IPS-NIHi11 (cell line): ENCODE measurements at regions not wholly inside any gene's neighbourhood (a gene's known extent, or its start where the extent isn't known, plus 50 kb on each side); places are given as distances from the start of the nearest gene placed in this dataset.
"Not testable (repeated sequence)": the region's sequence is repeated elsewhere in the genome, so short reads cannot be mapped to it uniquely, and the experiment has no call there.

ENCODE experiments used
- DNase-seq: peaks from one replicate; pipeline ENCODE4 v3.0.0; 2012; ENCODE audit warnings: mixed read lengths, low spot score

DNA sequence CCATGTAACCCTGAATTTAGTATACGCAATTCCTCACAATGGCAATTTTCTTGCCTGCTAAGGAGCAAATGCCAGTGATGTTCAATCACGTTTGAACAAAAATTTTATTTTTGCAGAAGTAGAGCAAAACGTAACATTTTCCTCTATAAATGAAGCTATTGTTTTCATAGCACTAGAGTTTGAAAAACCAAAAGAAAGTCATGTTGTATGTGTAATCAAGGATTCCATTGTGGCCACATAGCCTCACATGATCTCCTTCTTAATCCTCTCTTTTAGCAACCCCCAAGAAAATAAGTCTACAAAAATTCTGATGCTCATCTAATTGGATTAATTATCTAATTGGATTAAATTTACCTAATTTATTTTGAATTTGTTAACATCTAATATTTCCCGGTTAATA lies 1217.4 kb upstream of the FLRT2 start:
- no peak for DNase-seq

DNA sequence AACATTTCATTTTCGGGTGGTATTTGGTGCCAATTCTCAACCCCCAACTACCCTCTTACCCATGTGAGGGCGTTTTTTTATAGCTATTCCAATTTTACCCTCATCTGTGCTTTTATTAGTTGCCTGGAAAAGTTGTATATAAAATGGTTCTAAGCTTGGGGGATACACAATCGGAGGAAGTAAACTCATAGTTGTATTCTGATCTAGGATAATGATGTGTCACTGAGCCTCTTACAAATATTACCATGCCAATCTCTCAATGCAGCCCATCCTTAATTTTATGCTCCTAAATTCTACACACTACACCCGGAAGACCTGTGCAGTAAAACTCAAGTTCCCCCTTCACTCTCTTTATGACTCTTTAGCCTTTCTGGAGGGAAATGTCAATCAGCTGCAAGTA lies 1206.5 kb upstream of the FLRT2 start:
- no peak for DNase-seq

DNA sequence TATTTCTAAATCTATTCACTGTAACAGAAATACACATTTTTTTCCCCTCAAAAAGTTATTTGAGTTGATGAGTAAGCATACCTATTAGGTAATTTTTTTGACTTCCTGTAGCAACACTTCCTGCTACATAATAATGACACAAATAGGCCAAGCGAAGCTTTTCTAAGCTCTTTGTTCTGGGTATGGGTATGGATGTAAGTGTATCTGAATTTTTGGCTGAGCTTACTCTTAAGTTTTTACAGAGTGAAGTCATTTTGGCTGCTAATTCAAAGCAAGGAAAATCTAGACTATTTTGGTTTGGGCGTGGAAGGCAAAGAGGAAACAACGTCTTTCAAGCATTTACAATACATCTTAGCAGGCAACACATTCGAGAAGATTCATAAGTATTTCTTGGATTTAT lies 1206.0 kb upstream of the FLRT2 start:
- DNase-seq = no peak

DNA sequence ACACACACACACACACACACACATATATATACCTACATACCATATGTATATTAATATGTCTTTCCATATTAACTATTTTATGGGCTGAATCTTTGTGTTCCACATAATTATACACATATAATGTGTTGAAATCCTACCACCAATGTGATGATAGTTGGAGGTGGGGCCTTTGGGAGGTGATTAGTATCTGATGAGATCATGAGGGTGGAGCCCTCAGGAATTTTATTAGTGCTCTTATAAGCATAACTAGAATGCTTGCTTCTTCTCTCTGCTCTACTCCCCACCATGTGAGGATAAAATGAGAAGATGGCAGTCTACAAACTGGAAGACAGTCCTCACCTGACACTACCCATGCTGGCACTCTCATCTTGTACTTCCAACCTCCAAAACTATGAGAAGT lies 1193.5 kb upstream of the FLRT2 start:
- no peak for DNase-seq

DNA sequence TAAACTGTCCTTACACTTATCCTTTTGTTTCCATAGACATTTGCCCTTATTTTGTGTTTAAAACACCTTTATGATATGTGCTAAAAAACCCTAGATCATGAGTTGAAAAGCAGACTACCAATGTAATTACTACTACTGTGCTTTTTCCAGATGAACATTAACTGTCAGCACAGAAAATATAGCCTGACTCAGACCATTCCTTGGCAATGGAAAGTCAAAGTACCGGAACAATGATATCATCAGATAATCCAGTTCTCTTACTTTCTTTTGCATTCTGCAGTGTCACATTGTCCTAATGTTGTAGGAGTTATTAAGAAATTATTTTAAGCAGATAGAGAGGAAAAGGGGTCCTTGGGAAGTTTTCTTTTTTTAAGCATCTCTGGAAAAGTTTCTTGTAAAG lies 1189.0 kb upstream of the FLRT2 start:
- DNase-seq = no peak

DNA sequence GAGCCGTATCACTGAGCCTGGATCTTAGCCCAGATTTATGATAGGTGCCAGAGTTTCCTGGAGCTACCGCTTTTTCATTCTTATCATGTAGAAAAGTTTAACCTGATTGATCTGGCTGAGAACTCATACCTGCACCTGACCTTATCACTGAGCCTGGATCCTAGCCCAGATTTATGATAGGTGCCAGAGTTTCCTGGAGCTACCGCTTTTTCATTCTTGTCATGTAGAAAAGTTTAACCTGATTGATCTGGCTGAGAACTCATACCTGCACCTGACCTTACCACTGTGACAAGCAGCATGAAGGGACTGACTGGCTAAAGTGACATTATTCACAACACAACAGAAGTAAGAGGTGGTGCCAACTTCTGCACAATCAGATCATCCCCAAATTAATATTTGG lies 1188.1 kb upstream of the FLRT2 start:
- not testable (repeated sequence) for DNase-seq

DNA sequence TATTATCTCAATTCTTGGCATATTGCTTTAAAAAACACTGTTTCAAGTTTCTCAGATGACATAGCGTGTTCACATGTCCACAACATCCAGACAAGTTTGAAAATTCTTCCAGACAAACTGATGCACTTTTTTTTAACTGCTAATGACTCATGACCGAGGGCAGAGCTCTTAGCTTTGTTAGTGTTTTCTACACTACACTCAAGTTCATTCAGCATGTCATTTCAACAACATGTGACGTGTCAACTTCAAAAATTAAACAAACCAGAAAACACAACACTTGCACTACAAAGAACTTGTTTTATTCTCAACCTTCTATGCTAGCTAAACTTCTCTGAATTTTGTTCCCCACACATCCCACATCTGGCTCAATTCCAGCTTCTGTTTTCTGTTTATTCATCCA lies 1186.3 kb upstream of the FLRT2 start:
- no peak for DNase-seq

DNA sequence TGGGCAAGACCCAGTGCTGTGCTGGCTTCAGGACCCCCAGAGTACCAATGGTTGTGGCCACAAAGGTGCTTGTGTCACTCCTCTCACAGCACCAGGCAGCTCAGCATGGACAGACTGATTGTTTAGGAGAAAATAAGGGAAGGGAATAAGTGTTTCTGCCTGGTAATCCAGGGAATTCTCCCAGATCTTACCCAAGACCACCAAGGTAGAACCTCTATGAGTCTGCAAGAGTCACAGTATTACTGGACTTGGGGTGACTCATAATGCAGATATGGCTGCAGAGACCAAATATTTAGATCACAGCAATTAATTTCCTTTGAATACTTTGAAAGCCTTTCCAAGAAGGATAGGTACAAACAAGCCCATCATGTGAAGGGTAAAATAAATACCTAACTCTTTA lies 1178.3 kb upstream of the FLRT2 start:
- no peak for DNase-seq

DNA sequence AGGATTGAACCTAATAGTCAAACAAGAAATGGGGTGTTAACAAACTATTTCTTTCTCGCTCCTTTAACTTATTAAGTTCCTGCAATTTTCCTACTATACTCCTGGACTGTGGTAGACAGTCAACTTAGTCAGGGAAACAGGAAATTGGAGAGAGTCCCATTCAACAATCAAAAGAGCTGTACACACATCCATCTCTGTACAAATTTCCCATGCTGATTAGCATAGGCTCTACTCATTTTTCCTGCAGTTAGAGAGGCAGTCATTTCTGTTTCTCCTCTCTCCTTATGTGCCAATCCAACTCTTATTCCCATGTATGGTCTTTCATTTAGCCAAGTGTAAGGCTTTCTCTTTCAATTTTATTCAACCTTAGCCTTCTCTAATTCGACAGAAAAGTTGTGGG lies 1168.5 kb upstream of the FLRT2 start:
- DNase-seq = no peak

DNA sequence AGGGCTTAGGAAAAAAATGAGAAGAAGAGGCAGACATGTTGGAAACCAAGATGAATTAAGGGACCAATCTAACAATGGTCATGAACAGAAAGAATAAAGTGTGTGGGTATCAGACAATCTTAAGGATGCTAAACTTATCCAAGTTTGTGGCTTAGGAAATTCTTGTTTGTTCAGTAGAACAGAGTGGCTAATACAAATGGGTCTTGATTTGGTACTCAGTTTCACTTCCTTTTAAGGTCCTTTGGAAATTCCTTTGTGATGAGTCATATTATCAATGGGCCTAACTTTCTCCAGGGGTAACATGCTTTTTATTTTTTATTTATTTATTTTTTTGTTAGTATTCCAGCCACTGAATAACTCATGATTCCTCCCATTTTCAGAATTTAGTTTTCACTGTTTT lies 1154.7 kb upstream of the FLRT2 start:
- no peak for DNase-seq

DNA sequence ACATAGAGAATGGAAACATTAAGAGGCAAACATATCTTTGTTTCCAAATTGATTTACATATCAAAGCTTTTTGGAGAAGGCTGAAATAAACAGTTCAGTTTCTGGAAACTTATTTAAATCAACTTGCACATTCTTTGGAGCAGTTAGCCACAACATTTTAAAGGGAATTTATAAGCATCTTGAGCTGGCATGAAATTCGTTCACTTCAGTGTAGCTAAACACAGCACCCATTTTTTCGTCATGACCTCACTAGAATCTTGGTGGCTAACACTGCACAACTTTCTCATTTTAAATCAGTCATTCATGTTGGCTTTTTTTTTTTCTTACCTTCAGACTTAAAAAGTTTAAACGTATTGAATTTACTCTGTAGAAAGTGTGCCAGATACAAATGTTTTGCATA lies 1139.9 kb upstream of the FLRT2 start:
- DNase-seq = no peak

DNA sequence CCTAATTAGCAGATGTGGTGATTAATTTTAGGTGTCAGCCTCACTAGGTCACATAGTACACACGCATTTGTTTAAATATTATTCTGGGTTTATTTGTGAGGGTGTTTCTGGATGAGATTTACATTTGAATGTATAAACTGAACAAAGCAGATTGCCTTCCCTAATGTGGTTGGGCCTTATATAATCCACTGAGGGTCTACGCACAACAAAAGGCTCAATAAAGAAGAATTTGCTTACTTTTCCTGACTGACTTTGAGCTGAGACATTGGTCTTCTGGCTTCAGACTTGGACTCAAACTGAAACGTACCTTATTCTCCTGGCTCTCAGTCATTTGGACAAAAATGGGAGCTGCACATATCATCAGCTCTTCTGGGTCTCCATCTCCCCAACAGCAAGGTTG lies 1132.3 kb upstream of the FLRT2 start:
- DNase-seq = no peak

DNA sequence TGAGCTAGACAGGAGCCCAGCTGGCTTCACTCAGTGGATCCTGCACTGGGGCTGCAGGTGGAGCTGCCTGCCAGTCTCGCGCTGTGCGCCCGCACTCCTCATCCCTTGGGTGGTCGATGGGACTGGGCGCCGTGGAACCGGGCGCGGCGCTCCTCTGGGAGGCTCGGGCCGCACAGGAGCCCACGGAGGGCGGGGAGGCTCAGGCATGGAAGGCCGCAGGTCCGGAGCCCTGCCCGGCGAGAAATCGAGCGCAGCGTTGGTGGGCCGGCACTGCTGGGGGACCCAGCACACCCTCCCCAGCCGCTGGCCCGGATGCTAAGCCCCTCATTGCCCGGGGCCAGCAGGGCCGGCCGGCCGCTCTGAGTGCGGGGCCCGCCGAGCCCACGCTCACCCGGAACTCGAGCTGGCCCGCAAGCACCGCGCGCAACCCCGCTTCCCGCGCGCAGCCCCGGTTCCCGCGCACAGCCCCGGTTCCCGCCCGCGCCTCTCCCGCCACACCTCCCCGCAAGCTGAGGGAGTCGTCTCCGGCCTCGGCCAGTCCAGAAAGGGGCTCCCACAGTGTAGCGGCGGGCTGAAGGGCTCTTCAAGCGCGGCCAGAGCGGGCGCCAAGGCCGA lies 1130.5 kb upstream of the FLRT2 start:
- no peak for DNase-seq

DNA sequence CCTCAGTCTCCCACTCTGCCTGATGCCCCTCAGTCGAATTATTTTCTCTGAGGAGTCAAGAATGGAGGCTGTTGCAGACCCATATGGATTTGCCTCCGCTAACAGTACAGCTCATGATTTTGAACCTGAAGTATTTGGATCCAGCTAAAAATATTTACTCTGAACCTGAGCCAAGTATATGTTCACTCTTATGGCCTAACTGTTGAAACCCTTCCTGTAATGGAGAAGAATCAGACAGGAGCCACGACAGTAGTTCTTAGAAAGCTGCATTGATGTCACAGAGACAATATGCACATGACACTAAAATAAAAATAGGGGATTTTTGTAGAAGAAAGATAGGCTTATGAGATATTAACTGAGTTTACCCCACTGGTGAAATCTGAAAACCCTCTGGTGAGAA lies 1128.3 kb upstream of the FLRT2 start:
- no peak for DNase-seq

DNA sequence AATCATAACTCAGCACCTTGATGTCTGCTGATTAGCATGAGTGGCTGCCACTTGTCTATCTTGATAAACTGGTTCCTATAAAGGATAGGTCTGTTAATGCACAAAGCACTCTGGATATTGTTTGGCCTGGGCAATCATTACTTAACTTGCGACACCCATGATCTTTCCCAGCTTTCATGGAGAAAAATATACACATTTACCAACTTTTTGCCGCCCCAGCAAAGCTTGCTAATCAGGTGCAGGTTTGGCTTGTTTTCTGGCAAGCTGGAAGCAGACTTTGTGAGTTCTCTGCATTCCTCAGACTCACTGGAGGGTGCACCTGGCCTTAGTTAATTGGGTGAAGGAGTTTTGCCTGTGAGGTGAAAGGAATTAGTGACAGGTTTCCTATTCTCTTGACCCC lies 1126.4 kb upstream of the FLRT2 start:
- DNase-seq = peak; percentile 53

DNA sequence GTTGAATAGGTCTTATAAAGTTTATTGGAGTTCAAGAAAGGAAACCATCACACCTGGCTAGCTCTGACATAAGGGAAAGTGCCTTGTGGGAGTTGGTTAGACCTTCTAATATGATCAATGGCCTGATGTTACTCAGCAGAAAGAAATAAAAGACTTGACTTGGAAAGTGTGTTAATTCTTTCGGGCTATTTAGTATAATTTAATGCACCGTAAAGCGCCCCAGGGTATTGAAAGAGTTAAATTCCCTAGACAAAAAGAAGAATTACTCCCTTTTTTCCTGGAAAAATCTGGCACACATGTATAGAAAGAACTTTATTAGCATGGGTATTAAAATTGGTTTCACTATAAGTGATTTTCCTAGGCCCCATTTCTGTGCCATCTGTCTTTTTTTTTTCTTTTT lies 1125.7 kb upstream of the FLRT2 start:
- no peak for DNase-seq

DNA sequence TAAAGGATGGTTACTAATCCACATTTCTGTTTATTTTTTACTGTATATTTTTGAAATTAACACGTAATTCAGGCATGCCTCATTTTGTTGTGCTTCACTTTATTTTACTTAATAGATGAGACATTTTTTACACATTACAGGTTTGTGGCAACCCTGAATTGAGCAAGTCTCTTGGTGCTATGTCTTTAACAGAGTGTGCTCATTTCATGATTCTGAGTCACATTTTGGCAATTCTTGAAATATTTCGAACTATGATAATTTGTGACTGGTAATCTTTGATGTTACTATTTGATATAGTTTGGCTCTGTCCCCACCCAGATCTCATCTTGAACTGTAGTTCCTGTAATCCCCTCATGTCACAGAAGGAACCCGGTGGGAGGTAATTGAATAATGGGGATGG lies 1120.5 kb upstream of the FLRT2 start:
- DNase-seq = no peak

DNA sequence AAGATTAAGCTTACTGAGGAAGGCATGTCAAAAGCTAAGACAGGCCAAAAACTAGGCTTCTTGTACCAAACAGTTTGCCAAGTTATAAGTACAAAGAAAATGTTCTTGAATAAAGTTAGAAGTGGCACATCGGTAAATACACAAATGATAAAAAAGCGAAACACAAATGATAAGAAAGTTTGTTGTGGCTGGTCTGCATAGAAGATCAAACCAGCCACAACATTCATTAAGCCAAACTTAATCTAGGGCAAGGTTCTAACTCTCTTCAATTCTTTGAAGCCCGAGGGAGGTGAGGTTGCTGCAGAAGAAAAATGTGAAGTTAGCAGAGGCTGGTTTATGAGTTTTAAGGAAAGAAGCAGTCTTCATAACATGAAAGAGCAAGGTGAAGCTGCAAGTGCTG lies 1119.6 kb upstream of the FLRT2 start:
- no peak for DNase-seq

DNA sequence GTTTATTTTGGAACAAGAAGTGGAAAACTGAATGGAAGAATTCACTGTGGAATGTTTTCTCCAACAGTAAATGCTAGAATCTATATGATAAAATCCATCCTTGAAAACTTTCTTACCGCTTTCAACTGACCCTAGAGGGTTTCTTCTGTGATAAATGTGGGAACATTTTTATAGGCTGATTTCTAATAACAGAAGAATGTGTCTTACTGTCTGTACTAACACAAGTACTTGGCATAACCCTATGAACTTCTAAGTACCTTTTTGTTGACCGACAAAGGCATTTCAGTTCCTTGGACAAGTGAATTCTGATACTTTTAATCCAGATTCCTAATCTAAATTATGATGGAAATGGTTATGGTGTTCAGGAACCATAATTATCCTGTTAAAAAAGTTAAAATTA lies 1109.7 kb upstream of the FLRT2 start:
- no peak for DNase-seq

DNA sequence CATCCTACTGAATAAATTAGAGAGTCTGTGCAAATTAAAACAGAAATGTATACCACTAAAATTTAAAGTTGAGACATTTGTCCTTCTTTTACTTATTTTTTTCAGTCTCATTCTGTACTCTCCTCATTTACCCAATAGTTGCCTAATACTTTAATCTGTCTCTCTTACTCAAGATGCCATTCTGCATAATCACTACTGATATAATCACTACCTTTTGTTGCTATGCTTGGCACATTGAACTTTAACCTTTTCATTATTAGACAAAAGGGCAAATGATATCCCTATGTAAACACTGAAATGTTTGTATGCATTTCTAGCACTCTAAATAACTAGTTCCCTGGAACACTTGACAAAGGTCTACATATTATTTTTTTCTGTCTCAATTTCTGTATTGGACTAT lies 1108.3 kb upstream of the FLRT2 start:
- DNase-seq = no peak

DNA sequence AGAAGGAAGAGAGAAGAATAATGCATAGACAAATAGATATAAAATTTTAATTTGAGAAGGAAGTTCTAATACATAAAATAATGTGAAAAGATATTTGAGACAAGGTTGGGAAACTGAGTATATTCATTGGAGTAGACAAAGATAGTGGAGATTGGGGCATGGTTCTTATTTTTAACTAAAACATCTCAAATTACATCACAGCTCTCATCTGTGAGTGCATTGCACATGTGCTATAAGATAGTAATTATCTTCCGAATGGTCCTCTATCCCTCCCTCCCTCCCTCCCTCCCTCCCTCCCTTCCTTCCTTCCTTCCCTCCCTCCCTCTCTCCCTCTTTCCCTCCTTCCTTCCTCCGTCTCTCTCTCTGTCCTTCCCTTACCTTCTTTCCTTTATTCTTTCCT lies 1104.0 kb upstream of the FLRT2 start:
- no peak for DNase-seq

DNA sequence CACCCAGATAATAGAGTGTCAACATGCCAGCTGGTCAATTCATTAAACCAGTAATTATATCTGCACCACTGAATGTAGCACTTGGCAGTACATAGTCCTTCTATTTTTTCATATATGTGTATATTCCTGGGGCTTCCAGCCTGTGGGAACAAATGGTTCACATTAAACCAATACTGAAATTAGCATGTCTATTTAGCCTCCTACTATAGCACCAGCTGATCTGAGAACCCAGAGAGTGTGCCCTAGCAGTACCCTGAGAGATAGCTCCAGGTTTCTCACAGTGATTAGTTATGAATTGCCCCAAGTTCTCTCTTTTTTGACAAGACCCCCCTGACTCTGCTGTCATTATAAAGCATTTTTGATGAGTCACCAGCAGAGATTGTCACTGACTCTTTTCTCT lies 1097.3 kb upstream of the FLRT2 start:
- no peak for DNase-seq

DNA sequence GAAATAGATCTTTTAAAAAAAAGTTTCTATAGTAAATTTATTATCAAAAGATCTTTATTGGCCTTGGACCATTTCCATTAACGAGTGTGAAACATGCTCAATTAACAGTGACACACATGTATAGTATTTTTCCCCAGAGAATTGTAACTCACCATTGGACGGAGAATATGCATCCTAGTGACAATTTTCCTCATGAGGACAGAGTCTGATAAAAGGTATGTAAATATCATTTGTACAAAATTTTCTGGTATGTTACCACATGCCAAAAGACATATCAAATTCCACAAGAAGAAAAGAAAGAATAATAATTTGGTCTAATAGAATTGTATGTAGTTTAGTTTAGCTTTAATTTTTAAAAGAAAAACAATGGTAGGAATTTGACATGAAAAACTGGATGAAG lies 1096.0 kb upstream of the FLRT2 start:
- no peak for DNase-seq

DNA sequence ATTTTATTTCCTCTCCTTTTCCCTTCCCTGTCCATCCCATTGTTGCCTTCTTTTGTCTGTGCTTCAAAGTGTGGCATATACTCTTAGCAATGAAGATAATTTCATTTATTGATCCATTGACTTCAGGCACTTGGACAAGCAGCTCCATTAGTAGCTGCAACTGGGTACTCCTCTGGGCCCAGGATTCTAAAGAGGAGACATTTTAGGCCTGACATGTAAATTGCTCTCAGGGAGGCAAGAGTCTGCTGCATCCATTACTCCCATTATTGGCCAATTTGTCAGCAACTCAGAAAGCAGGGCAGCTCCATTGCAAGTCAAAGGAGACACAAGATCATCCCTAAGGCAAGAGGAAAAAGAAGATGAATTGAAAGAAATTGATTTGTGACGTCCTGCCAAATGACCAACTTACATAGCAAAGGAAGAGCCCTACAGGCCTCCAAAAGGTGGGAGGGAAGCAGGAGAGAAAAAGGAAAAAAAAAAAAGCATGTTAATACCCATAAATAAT lies 1094.1 kb upstream of the FLRT2 start:
- no peak for DNase-seq

DNA sequence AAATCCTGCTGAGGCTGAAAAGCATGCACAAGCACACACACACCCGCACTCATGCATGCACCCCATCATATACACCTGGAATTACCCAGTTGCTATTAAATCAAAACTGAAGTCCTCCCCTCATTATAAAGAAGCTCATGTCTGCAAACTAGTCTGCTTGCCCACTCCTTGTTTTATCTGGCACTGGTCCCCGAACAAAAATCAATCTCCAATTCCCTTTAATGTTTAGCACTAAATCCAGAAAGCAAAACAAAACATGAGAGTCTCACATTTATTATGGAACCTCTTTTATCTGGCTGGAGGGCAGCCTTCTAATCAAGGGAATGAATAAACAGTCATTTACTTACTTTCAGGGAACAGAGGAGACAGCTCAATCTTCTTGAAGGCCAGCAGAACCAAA lies 1093.4 kb upstream of the FLRT2 start:
- no peak for DNase-seq
